SK-N-DZ (cell line): ENCODE measurements at regions not wholly inside any gene's neighbourhood (a gene's known extent, or its start where the extent isn't known, plus 50 kb on each side); places are given as distances from the start of the nearest gene placed in this dataset.

Source experiments
- DNase-seq: peaks from one replicate; pipeline ENCODE4 v3.0.0-alpha.2; 2015; ENCODE audit warnings: low spot score

DNA sequence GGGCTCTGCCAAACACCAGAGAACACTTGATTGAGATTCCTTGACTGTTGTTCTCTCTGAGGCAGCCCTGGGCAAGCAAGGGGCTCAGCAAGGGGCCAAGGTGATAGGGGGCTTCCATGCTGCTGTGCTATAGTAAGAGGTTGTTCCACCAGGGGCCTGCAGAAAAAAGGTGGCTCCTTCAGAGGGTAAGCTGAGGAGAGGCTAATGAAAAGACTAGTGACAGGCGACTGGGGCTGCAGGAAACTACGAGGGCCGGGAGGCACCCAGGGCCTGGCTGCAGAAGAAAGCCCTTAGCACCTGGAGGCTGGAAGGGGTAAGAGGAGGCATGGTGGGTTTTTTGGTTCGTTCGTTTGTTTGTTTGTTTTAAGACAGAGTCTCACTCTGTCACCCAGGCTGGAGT is 88.0 kb upstream of the CTNNA1 start:
- DNase-seq, result no peak

DNA sequence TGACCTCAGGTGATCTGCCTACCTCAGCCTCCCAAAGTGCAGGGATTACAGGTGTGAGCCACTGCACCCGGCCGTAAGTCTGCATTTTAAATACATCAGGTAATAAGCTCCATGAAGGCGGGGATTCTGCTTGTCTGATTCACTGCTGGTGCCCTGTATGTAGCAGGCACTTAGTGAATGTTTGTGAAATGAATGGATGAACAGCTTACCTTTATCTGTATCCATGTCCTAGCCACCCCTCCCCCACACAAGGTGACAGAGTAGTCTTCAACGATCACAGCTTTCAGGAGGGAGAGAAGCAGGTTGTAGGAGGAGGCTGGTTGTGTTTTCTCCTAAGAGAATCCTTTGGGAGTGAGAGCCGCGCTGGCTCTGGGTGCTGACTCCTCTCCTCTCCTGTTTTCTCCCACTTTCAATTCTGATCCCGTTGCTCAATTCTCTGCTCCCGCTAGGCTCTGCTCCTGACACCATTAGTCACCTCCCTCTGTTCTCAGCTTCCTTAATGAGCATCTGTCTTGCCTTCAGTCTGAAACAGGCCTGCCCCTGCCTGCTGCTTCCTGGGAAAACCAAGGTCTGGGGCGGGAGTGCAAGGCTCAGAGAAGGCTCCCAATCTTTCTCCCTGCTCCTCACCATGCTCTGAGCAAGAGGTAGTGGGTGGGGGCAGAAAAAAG is 88.8 kb upstream of the CTNNA1 start:
- peak; percentile 44 for DNase-seq

DNA sequence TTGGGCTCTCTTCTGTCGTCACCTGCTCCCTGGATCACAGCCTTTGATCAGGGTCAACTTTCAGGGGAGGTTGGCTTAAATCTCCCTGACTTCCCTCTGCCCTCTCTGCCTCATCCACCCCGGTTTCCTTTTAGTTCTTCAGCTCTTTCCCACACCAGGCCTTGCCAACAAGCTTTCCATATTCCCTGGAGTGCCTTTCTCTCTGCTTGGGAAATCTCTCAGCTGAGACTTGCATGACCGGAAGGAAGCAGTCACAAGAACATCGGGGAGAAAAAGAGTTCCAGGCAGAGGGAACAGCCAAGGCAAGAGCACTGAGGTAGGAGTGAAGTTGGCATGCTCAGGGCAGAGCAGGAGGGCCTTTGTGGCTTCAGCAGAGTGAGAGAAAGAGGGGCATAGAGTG is 88.4 kb upstream of the HSPA9 start:
- DNase-seq, result no peak

- DNase-seq, result peak; percentile 37
Observed at GRCh38 chr5:138663009-138663408, 87.8 kb upstream of the HSPA9 start.

DNA sequence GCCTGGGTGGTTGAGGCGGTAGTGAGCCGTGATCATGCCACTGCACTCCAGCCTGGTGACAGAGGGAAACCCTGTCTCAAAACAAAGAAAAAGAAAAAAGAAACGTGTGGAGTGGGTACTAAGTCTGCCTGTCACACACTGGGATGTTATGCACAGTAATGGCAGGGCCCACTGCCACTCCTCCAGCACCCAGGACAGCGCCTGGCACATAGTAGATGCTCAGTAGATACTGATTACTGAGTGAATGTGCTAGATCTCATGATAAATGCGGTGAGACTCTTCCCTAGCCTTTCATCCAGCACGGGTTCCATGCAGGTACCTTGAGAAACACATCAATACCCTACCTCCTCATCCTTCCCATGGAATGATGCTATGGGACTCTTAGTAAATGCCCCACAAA is 87.4 kb upstream of the HSPA9 start:
- DNase-seq, result no peak

- no peak for DNase-seq
Observed at GRCh38 chr5:138661991-138662434, 86.8 kb upstream of the HSPA9 start.

- DNase-seq, result peak; percentile 38
Observed at GRCh38 chr5:138661291-138661960, 86.2 kb upstream of the HSPA9 start.

- no peak for DNase-seq
Observed at GRCh38 chr5:138660051-138660572, 84.9 kb upstream of the HSPA9 start.

GRCh38 chr5:138659561-138659960 is 84.4 kb upstream of the HSPA9 start:
- no peak for DNase-seq

DNA sequence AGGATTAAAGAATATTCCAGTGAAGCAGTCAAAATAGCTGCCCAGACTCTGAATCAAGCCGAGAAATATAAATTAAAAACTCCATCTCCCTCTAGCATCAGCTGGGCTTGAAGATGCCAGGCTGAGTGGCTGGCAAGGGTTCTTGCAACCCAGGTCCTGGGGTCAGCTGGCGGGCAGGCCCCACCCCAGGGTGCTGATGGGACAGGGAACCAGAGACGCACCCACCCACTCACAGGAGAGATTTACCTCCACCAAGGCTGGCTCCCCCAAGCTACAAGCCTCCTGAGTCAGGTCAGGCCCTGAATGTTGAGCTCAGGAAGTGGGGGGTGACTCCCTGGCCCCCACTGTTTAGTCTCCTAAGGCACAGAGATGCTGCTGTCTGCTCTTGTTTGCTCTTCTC is 83.9 kb upstream of the HSPA9 start:
- DNase-seq, result no peak

- no peak for DNase-seq
Observed at GRCh38 chr5:138658676-138659075, 83.5 kb upstream of the HSPA9 start.

GRCh38 chr5:138657360-138657759 is 82.2 kb upstream of the HSPA9 start:
- DNase-seq, result no peak

DNA sequence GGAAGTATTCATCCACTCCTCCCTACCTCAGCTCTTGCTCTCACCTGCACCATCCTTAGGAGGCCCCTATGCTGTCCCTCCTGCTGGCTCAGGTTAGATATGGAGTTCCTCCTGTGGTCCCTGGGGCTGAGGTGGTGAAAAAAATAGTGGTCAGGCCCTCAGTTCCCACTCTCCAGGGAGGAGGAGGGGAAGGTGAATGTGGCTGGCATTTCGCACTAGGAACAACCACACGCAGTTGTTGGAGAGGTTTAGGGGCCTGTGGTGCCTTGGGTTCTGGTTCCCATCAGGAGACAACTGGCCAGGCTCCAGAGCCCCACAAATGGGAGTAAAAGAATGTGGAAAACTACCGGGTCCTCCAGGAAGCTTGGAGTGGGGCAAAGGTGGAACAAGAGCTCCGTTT is 81.7 kb upstream of the HSPA9 start:
- no peak for DNase-seq

- no peak for DNase-seq
Observed at GRCh38 chr5:138655530-138656190, 80.5 kb upstream of the HSPA9 start.

DNA sequence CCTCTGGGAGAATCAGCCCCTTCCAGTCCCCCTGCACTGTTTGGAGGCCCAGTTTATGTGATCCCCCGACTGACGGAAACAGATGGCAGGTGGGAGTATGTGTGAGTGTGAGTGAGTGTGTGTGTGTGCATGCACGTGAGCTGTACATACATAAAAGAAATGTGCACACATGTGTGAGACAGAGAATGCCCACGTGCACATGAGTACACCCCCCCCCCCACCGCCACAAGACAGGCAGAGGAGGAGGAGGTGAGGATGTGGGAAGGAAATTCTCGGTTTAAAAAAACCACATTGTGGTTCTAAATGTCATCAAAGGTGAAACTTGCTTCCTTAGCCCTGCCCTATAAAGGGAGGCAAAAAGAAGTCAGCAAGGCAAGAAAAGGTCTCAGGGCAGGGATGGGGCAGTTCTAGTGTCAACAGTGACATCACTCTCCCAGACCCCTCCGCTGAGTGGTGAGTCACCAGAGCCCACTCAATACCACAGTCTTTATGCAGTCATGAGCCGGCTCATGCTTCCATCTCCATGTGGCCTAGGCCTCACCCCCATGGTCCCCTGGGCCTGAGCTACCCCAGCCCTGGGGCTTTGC is 79.2 kb upstream of the HSPA9 start:
- DNase-seq, result no peak

GRCh38 chr5:138653502-138653901 is 78.3 kb upstream of the HSPA9 start:
- no peak for DNase-seq

DNA sequence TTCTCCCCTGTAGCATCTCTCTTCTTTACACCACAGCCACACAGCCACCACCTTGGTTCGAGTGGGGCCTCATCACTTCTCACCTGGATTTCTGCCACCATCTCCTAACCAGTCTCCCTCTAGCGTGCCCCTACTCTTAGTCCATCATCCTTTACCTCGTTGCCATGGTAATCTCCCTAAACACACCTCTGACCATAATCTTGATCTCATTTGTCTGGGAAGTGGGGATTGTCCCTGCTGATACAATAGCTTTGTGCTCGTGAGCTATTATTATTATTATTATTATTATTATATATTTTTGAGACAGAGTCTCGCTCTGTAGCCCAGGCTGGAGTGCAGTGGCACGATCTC is 76.5 kb upstream of the HSPA9 start:
- DNase-seq, result no peak

DNA sequence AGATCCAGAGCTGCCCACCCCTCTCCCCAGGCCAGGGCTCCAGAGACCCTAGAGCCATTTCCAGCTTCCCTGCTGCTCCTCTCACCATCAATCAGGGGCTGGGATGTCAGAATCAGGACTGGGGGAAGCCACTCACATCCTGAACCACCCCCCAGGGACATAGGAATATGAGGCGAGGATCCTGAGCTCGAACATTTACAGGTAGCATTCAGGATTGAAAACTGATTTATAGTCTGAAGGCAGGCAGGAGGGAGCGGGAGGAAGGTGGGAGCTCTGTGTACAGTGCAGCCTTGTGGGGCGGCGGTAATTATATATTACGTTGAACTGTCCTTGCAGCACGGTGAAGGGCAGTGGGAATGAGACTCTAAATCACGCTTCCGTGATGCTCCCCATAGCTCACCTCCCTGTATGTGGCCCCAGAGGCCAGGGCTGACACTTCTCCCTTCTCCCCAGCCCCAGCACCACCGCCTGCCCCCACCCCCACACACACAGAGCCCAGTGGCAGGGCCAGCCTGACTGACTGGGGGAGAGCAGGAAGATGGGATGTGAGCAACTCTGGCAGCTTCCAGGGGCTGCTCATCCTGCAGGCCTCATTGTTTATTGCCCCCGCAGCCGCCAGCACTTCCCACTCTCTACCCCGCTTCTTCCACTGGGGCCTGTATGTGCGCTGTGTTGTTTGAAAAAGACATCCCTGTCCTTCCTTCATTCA is 76.0 kb upstream of the HSPA9 start:
- DNase-seq, result peak; percentile 32

DNA sequence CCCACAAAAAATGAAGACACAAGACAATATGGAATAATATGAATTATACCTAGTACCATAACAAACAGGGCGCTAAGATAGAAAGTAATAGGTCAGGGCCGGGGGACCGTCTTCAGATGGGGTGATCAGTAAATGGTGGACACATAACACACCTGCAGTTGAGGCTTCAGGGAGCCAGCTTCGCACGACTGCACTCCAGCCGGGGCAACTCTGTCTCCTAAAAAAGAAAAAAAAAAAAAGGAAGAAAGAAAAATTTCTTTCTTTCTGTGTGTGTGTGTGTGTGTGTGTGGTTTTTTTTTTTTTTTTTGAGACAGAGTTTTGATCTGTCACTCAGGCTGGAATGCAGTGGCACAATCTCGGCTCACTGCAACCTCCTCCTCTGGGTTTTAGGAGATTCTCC is 75.0 kb upstream of the HSPA9 start:
- DNase-seq, result no peak

DNA sequence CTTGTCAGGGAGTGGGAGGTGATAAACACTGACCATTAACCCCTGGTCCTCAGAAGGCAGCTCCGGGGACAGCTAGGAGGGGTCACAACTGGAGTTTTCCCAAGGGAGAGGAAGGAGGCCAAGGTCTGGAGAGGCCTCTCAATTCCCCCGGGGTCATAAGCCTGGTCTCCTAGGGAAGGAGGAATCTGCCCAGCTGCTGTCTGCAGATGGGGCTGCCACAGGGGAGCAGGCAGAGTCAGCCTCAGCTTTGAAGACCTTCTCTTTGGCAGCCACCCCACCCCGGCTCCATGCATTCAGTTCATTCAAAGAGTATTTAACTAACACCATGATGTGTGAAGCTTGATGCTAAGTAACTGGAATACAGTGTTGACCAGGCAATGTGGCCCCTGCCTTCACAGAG is 74.6 kb upstream of the HSPA9 start:
- peak; percentile 75 for DNase-seq

GRCh38 chr5:138649316-138649720 is 74.1 kb upstream of the HSPA9 start:
- DNase-seq, result peak; percentile 39

DNA sequence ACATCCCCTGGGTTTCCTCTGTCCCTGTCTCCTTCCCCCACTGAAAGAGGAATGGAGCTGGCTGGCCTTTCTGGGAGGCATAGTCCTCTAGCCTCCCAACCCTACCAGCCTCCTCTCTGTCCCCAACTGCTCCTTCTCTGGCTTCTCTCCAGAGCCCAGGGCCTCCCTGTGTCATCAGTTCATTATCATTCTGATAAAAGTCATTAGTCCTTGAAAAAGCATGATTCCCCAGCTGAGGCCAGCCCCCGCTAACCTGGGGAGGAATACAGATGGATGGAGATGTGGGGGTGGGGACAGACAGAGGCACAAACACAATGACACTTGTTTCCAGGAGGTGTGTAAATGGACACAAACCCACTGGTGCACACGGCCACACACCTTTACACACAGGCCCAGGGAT is 73.6 kb upstream of the HSPA9 start:
- no peak for DNase-seq
